PC-3 (cell line): ENCODE measurements at regions not wholly inside any gene's neighbourhood (a gene's known extent, or its start where the extent isn't known, plus 50 kb on each side); places are given as distances from the start of the nearest gene placed in this dataset.

Experiments
- ATAC-seq: fragments of 200-7000 bp; cut with Tn5 transposase; 2 replicates; pipeline ENCODE4 v1.9.1; 2020; ENCODE audit warnings: mild to moderate bottlenecking, moderate library complexity
- BruUV-seq: library from RNA; stranded (reverse); fragments of 400-500 nt; replicated peaks from 2 replicates; lab custom pipeline; 2021; lab: Mats Ljungman, UMichigan
- CTCF ChIA-PET: fragments of 300-600 bp; sonication (Branson Sonifier 250); formaldehyde crosslinking; loops from one replicate; lab custom pipeline; 2022; ENCODE audit warnings: antibody characterized with exemption; lab: Charles Lee
- POLR2A ChIA-PET: fragments of 300-600 bp; sonication (Branson Sonifier 250); formaldehyde crosslinking; loops from one replicate; lab custom pipeline; 2022; ENCODE audit warnings: antibody characterized with exemption; ENCODE audit not compliant: unreplicated experiment; lab: Charles Lee
- DNase-seq: peaks from one replicate; pipeline ENCODE4 v3.0.0-alpha.2; 2015
- H2AFZ ChIP-seq: fragments of 300-600 bp; sonication (generic); 2 replicates; pipeline ENCODE4 v1.6.0; 2016; ENCODE audit warnings: antibody characterized with exemption, low read length
- H3F3A ChIP-seq: fragments of 300-600 bp; sonication (generic); one replicate; pipeline ENCODE4 v1.6.0; 2017; ENCODE audit warnings: antibody characterized with exemption, low read length, control low read depth, mild to moderate bottlenecking; ENCODE audit not compliant: unreplicated experiment
- H3K27ac ChIP-seq: fragments of 300-600 bp; sonication (generic); 2 replicates; pipeline ENCODE4 v1.5.1; 2016; ENCODE audit warnings: mild to moderate bottlenecking, low read length
- H3K27me3 ChIP-seq: fragments of 300-600 bp; sonication (generic); 2 replicates; pipeline ENCODE4 v1.6.1; 2016; ENCODE audit warnings: low read length, mixed read lengths
- H3K36me3 ChIP-seq: fragments of 300-600 bp; sonication (generic); 2 replicates; pipeline ENCODE4 v1.6.1; 2016; ENCODE audit warnings: low read depth, mixed run types, low read length, mixed read lengths
- H3K4me1 ChIP-seq: fragments of 300-600 bp; sonication (generic); 2 replicates; pipeline ENCODE4 v1.5.1; 2016; ENCODE audit warnings: low read length; ENCODE audit not compliant: insufficient read depth
- H3K4me2 ChIP-seq: fragments of 300-600 bp; sonication (generic); 2 replicates; pipeline ENCODE4 v1.6.0; 2016; ENCODE audit warnings: low read length
- H3K4me3 ChIP-seq: fragments of 300-600 bp; sonication (generic); 2 replicates; pipeline ENCODE4 v1.5.1; 2016; ENCODE audit warnings: mild to moderate bottlenecking, low read length, mixed read lengths
- H3K79me2 ChIP-seq: fragments of 300-600 bp; sonication (generic); 2 replicates; pipeline ENCODE4 v1.6.1; 2017; ENCODE audit warnings: low read length, mixed read lengths
- H3K9ac ChIP-seq: fragments of 300-600 bp; sonication (generic); 2 replicates; pipeline ENCODE4 v1.6.0; 2016; ENCODE audit warnings: mild to moderate bottlenecking, low read length
- H3K9me2 ChIP-seq: fragments of 300-600 bp; sonication (generic); replicated peaks from 2 replicates; pipeline ENCODE4 v1.6.1; 2016; ENCODE audit warnings: mixed run types, low read length, mixed read lengths
- H3K9me3 ChIP-seq: fragments of 300-600 bp; sonication (generic); 2 replicates; pipeline ENCODE4 v1.6.1; 2016; ENCODE audit warnings: low read length, mixed read lengths
- H4K20me1 ChIP-seq: fragments of 300-600 bp; sonication (generic); 2 replicates; pipeline ENCODE4 v1.6.1; 2016; ENCODE audit warnings: low read length, mixed read lengths
- CTCF ChIP-seq: fragments of 300-600 bp; sonication (generic); conservative IDR thresholded peaks from 2 replicates; pipeline ENCODE4 v1.5.1; 2017; ENCODE audit warnings: antibody characterized with exemption, low read depth, mild to moderate bottlenecking, low read length
- EZH2 ChIP-seq: fragments of 300-600 bp; sonication (generic); IDR thresholded peaks from one replicate; pipeline ENCODE4 v1.6.1; 2017; ENCODE audit warnings: antibody characterized with exemption, mild to moderate bottlenecking, low read length; ENCODE audit not compliant: unreplicated experiment
- EZH2phosphoT487 ChIP-seq: fragments of 300-600 bp; sonication (generic); IDR thresholded peaks from 2 replicates; pipeline ENCODE4 v1.6.1; 2018; ENCODE audit warnings: mild to moderate bottlenecking, antibody characterized with exemption, low read length, borderline replicate concordance
- intact Hi-C: fragments of 100-400 bp; cut with micrococcal nuclease; formaldehyde crosslinking; loops from 2 replicates; pipeline ENCODE4 v1.9.0; 2023

- no peak for TF ChIP-seq EZH2phosphoT487
- no peak for TF ChIP-seq CTCF
- no peak for TF ChIP-seq EZH2
- ChIA-PET CTCF (no interaction called here), POLR2A (no interaction called here)
- no peak overlapping the region for H3K4me3 ChIP-seq
- no peak for ATAC-seq
- no peaks in the 10 kb centered on the region for H3K9me2 ChIP-seq
- no peaks in the 10 kb centered on the region for H4K20me1 ChIP-seq
- no peaks in the 10 kb centered on the region for H3K4me1 ChIP-seq
- intact Hi-C loops = no loop called here
- H3F3A ChIP-seq = no peaks in the 10 kb centered on the region
- no peak overlapping the region for H3K4me2 ChIP-seq
- no peak for DNase-seq
- H3K79me2 ChIP-seq = no peaks in the 10 kb centered on the region
- H3K36me3 ChIP-seq = no peaks in the 10 kb centered on the region
- H3K27ac ChIP-seq = no peak overlapping the region
- no peaks in the 10 kb centered on the region for H3K27me3 ChIP-seq
- no TSS peak for BruUV-seq
- no peak overlapping the region for H3K9ac ChIP-seq
- no peak overlapping the region for H2AFZ ChIP-seq
- H3K9me3 ChIP-seq = no peaks in the 10 kb centered on the region
Observed at GRCh38 chr10:105698592-105698991, 1057.5 kb downstream of the SORCS3 start.

GRCh38 chr10:105697290-105697780, 1056.2 kb downstream of the SORCS3 start:
- H3K9me2 ChIP-seq = no peaks in the 10 kb centered on the region
- no TSS peak for BruUV-seq
- H3K27ac ChIP-seq = no peak overlapping the region
- H2AFZ ChIP-seq = no peak overlapping the region
- H3K27me3 ChIP-seq = no peaks in the 10 kb centered on the region
- TF ChIP-seq EZH2 (no peak), CTCF (no peak), EZH2phosphoT487 (no peak)
- no peaks in the 10 kb centered on the region for H3K9me3 ChIP-seq
- H3K79me2 ChIP-seq = no peaks in the 10 kb centered on the region
- no peaks in the 10 kb centered on the region for H3F3A ChIP-seq
- H3K4me3 ChIP-seq = no peak overlapping the region
- DNase-seq = no peak
- H3K36me3 ChIP-seq = no peaks in the 10 kb centered on the region
- H3K9ac ChIP-seq = no peak overlapping the region
- ChIA-PET POLR2A (no interaction called here), CTCF (no interaction called here)
- intact Hi-C loops = no loop called here
- no peaks in the 10 kb centered on the region for H3K4me1 ChIP-seq
- no peaks in the 10 kb centered on the region for H4K20me1 ChIP-seq
- no peak for ATAC-seq
- H3K4me2 ChIP-seq = no peak overlapping the region

GRCh38 chr10:105691811-105692210, 1050.7 kb downstream of the SORCS3 start:
- TF ChIP-seq CTCF (peak; percentile 44), EZH2phosphoT487 (no peak)
- DNase-seq (peak; percentile 27), ATAC-seq (no peak)
- no peaks in the 10 kb centered on the region for H3K36me3 ChIP-seq
- no peaks in the 10 kb centered on the region for H4K20me1 ChIP-seq
- intact Hi-C loops = no loop called here
- ChIA-PET CTCF (no interaction called here), POLR2A (no interaction called here)
- H3K9me3 ChIP-seq = no peaks in the 10 kb centered on the region
- H3K27me3 ChIP-seq = no peaks in the 10 kb centered on the region
- no peak overlapping the region for H3K4me2 ChIP-seq
- no peak overlapping the region for H3K4me3 ChIP-seq
- no peak overlapping the region for H3K27ac ChIP-seq
- no peaks in the 10 kb centered on the region for H3K9me2 ChIP-seq
- H3K79me2 ChIP-seq = no peaks in the 10 kb centered on the region
- H3K9ac ChIP-seq = no peak overlapping the region
- H2AFZ ChIP-seq = no peak overlapping the region
- no peaks in the 10 kb centered on the region for H3F3A ChIP-seq
- H3K4me1 ChIP-seq = no peaks in the 10 kb centered on the region
- no TSS peak for BruUV-seq
